Effector CD8-positive, alpha-beta T cell (primary cell): ENCODE measurements at regions not wholly inside any gene's neighbourhood (a gene's known extent, or its start where the extent isn't known, plus 50 kb on each side); places are given as distances from the start of the nearest gene placed in this dataset.
"Not testable (repeated sequence)": the region's sequence is repeated elsewhere in the genome, so short reads cannot be mapped to it uniquely, and the experiment has no call there.

ENCODE experiments used
- DNase-seq: peaks from one replicate; lab custom pipeline; 2025; lab: John Stamatoyannopoulos, UW

- DNase-seq, result no peak
Observed at GRCh38 chr2:236899146-236899545, 186.5 kb upstream of the COPS8 start.

- DNase-seq, result no peak
Observed at GRCh38 chr2:236899950-236900640, 185.6 kb upstream of the COPS8 start.

GRCh38 chr2:236901956-236902355 is 183.7 kb upstream of the COPS8 start:
- no peak for DNase-seq

- DNase-seq, result no peak
Observed at GRCh38 chr2:236903978-236904377, 181.7 kb upstream of the COPS8 start.

- no peak for DNase-seq
Observed at GRCh38 chr2:236904389-236905263, 181.1 kb upstream of the COPS8 start.

GRCh38 chr2:236905976-236906375 is 179.7 kb upstream of the COPS8 start:
- DNase-seq, result no peak

- no peak for DNase-seq
Observed at GRCh38 chr2:236908439-236909192, 177.1 kb upstream of the COPS8 start.

- no peak for DNase-seq
Observed at GRCh38 chr2:236909193-236909504, 176.5 kb upstream of the COPS8 start.

- no peak for DNase-seq
Observed at GRCh38 chr2:236909802-236910201, 175.9 kb upstream of the COPS8 start.

GRCh38 chr2:236910781-236911495 is 174.8 kb upstream of the COPS8 start:
- no peak for DNase-seq

GRCh38 chr2:236912326-236913120 is 173.2 kb upstream of the COPS8 start:
- no peak for DNase-seq

GRCh38 chr2:236915186-236915585 is 170.5 kb upstream of the COPS8 start:
- no peak for DNase-seq

- DNase-seq, result no peak
Observed at GRCh38 chr2:236915726-236916125, 170.0 kb upstream of the COPS8 start.

- no peak for DNase-seq
Observed at GRCh38 chr2:236916181-236916580, 169.5 kb upstream of the COPS8 start.

GRCh38 chr2:236916651-236917050 is 169.0 kb upstream of the COPS8 start:
- no peak for DNase-seq

GRCh38 chr2:236917164-236917563 is 168.5 kb upstream of the COPS8 start:
- DNase-seq, result no peak

- DNase-seq, result no peak
Observed at GRCh38 chr2:236918545-236918944, 167.1 kb upstream of the COPS8 start.

- no peak for DNase-seq
Observed at GRCh38 chr2:236919209-236919608, 166.5 kb upstream of the COPS8 start.

GRCh38 chr2:236919801-236920379 is 165.8 kb upstream of the COPS8 start:
- not testable (repeated sequence) for DNase-seq

- DNase-seq, result no peak
Observed at GRCh38 chr2:236922061-236922460, 163.6 kb upstream of the COPS8 start.
